Cardiac fibroblast (primary cell): ENCODE measurements at regions not wholly inside any gene's neighbourhood (a gene's known extent, or its start where the extent isn't known, plus 50 kb on each side); places are given as distances from the start of the nearest gene placed in this dataset.
A peak's percentile ranks its signal among the peaks of the same experiment; 100 is the strongest.

Experiments used
- DNase-seq, 2 donors: peaks; one replicate each; pipeline versions ENCODE4 v3.0.0 to v3.0.0-alpha.2; 2010; ENCODE audit warnings: low read depth in 2 of 2
- H3K4me3 ChIP-seq, 2 donors: replicated peaks in 1 of 2; 1 replicate in 1 of 2; 2 replicates in 1 of 2; pipeline ENCODE4 v1.5.1; 2011; ENCODE audit warnings: low read depth in 2 of 2, low read length in 2 of 2, mild to moderate bottlenecking in 2 of 2, moderate library complexity in 1 of 2
- CTCF ChIP-seq: IDR thresholded peaks from one replicate; pipeline ENCODE4 v1.5.1; 2011; ENCODE audit warnings: low read depth, mild to moderate bottlenecking, low read length, inconsistent platforms

GRCh38 chr1:38600286-38600685 lies 259.3 kb downstream of the RRAGC start:
- DNase-seq: no peak
- no peak overlapping the region for H3K4me3 ChIP-seq
- TF ChIP-seq CTCF: no peak

- DNase-seq: no peak
- no peak overlapping the region for H3K4me3 ChIP-seq
- TF ChIP-seq CTCF: no peak
These were observed 261.5 kb downstream of the RRAGC start for GRCh38 chr1:38598118-38598517.

DNA sequence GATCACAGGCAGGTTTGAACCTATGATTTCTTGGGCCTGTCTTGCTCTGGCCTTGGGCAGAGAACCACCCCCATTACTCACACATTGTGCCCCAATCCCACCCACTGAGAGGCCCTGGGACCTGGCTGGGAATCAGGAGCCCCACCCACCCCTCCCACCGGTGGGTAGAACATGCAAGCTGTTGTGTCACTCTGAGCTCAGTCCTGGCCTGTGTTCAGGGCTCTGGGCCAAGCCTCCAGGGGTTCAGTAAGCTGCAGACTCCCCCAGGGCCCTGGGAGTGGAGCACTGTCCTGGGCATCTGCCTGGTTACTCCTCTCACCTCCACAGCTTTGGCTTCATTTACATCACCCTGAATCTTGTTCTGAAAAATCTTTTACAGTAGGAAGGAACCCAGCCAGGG lies 270.5 kb downstream of the RRAGC start:
- peak in 1 of 2 donors; percentile 35 for DNase-seq
- no peak overlapping the region for H3K4me3 ChIP-seq
- TF ChIP-seq CTCF: no peak

GRCh38 chr1:38587766-38588165 lies 271.8 kb downstream of the RRAGC start:
- no peak overlapping the region for H3K4me3 ChIP-seq
- TF ChIP-seq CTCF: no peak
- DNase-seq: no peak

- H3K4me3 ChIP-seq: no peak overlapping the region
- DNase-seq: peak; percentile 7 to 12
- peak; percentile 57 for TF ChIP-seq CTCF
These were observed 272.5 kb downstream of the RRAGC start for GRCh38 chr1:38586993-38587646.

DNA sequence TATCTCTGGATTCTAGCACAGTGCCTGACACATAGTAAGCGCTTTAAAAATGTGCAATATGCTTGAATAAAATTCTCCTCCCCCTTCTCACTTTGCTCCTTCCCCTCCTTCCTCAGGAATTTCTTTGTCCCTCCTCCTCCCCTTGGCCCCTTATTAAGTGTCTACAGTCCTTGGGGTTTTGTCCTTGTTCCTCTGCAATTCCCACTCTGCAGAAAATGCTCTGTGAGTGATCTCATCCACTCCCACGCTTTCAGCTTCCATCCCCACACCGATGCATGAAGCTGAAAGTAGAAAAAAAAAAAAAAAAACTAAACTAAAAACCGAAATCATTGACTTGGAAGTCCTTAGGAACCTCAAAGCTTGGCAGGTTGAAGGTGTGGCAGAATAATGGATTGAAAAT lies 273.6 kb downstream of the RRAGC start:
- no peak for TF ChIP-seq CTCF

DNA sequence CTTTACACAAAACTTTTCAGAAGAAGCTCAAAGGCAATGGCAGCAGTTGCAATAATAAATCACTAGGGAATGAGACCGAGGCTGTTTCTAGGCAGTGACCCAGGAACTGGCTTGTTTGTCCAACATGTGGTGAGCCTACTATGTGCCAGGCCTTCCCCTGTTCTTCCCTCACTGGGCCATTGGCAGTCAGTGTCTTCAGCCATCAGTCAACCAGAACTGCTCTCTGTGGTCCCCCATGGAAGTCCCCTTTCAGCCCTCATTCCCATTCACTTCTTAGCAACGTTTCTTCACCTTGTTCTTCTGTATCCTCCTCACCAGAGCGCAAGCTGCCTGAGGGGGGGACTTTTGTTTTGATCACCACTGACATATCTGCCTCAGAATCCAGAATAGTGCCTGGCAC lies 274.1 kb downstream of the RRAGC start:
- TF ChIP-seq CTCF: no peak
- H3K4me3 ChIP-seq: no peak overlapping the region
- DNase-seq: no peak

More for the DNA sequence above, 273.6 kb downstream of the RRAGC start:
- no peak for DNase-seq
- no peak overlapping the region for H3K4me3 ChIP-seq
